ENCODE measurements at regions not wholly inside any gene's neighbourhood (a gene's known extent, or its start where the extent isn't known, plus 50 kb on each side); places are given as distances from the start of the nearest gene placed in this dataset.

DNA sequence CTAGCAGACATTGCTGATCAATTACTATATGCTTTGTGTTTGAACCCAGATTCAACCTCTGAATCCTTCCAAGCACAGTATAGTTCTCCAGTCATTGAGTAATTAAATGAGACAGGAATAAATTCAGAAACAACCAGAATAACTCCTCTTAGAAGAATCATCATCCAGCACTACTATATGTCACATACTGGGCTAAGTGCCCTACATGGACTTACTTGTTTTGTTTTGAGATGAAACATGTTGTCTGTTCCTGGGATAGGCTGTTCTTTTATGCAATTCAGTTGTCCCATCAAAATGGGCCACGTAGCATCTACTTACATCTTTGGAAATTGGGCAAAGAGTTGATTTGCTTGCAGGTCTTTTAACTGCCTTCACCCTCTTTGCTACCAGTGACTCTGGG, 365.5 kb upstream of the SUCLG2 start:
- no peak for DNase-seq (ENCODE audit: low read depth)
- Histone ChIP-seq H3K27me3 (ENCODE audit: control insufficient read depth, insufficient read depth, low read length) (no peaks in the 10 kb centered on the region), H3K4me3 (ENCODE audit: low read depth, low read length) (no peak overlapping the region), H3K36me3 (ENCODE audit: control insufficient read depth, insufficient read depth, low read length) (no peaks in the 10 kb centered on the region)
- TF ChIP-seq, protein P1, sequence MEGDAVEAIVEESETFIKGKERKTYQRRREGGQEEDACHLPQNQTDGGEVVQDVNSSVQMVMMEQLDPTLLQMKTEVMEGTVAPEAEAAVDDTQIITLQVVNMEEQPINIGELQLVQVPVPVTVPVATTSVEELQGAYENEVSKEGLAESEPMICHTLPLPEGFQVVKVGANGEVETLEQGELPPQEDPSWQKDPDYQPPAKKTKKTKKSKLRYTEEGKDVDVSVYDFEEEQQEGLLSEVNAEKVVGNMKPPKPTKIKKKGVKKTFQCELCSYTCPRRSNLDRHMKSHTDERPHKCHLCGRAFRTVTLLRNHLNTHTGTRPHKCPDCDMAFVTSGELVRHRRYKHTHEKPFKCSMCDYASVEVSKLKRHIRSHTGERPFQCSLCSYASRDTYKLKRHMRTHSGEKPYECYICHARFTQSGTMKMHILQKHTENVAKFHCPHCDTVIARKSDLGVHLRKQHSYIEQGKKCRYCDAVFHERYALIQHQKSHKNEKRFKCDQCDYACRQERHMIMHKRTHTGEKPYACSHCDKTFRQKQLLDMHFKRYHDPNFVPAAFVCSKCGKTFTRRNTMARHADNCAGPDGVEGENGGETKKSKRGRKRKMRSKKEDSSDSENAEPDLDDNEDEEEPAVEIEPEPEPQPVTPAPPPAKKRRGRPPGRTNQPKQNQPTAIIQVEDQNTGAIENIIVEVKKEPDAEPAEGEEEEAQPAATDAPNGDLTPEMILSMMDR (IDR thresholded peaks at IDR 0.05; ENCODE audit: insufficient read depth, low read length, poor library complexity, severe bottlenecking): no peak

DNA sequence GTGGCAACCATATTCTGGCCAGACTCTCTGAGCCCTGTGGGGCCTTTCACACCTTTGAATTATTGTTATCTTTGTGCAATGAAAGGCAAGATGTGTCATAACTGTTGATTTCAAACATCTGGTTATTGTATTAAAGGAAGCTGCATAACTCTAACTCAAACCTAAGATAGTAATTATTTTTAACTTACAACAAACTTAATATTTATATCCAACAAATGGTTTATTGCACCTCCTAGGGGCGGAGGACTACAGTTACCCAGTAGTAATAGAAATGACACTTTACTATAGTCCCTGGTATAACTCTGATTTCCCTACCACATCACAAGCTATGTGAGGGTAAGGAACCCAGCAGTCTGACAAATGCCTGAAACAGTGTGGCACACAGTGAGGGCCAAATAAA, 363.9 kb upstream of the SUCLG2 start:
- H3K4me3 ChIP-seq (ENCODE audit: low read depth, low read length): no peak overlapping the region
- no peaks in the 10 kb centered on the region for H3K36me3 ChIP-seq (ENCODE audit: control insufficient read depth, insufficient read depth, low read length)
- DNase-seq (ENCODE audit: low read depth): no peak
- TF ChIP-seq, protein P1 (IDR thresholded peaks at IDR 0.05; ENCODE audit: insufficient read depth, low read length, poor library complexity, severe bottlenecking): no peak
- H3K27me3 ChIP-seq (ENCODE audit: control insufficient read depth, insufficient read depth, low read length): no peaks in the 10 kb centered on the region

GRCh38 chr3:68017069-68017468, 362.7 kb upstream of the SUCLG2 start:
- no peak for DNase-seq (ENCODE audit: low read depth)

GRCh38 chr3:68009900-68010299, 355.5 kb upstream of the SUCLG2 start:
- Histone ChIP-seq H3K27me3 (ENCODE audit: control insufficient read depth, insufficient read depth, low read length) (peaks cover 24% of the 10 kb centered on the region), H3K4me3 (ENCODE audit: low read depth, low read length) (no peak overlapping the region), H3K36me3 (ENCODE audit: control insufficient read depth, insufficient read depth, low read length) (no peaks in the 10 kb centered on the region)
- TF ChIP-seq, protein P1 (IDR thresholded peaks at IDR 0.05; ENCODE audit: insufficient read depth, low read length, poor library complexity, severe bottlenecking): no peak
- no peak for DNase-seq (ENCODE audit: low read depth)

More at GRCh38 chr3:68017069-68017468, 362.7 kb upstream of the SUCLG2 start:
- TF ChIP-seq, protein P1 (IDR thresholded peaks at IDR 0.05; ENCODE audit: insufficient read depth, low read length, poor library complexity, severe bottlenecking): peak; percentile 9
- H3K36me3 ChIP-seq (ENCODE audit: control insufficient read depth, insufficient read depth, low read length): no peaks in the 10 kb centered on the region
- no peak overlapping the region for H3K4me3 ChIP-seq (ENCODE audit: low read depth, low read length)
- H3K27me3 ChIP-seq (ENCODE audit: control insufficient read depth, insufficient read depth, low read length): no peaks in the 10 kb centered on the region

GRCh38 chr3:68007621-68008226, 353.3 kb upstream of the SUCLG2 start:
- TF ChIP-seq, protein P1 (IDR thresholded peaks at IDR 0.05; ENCODE audit: insufficient read depth, low read length, poor library complexity, severe bottlenecking): peak; percentile 36
- H3K36me3 ChIP-seq (ENCODE audit: control insufficient read depth, insufficient read depth, low read length): no peaks in the 10 kb centered on the region
- DNase-seq (ENCODE audit: low read depth): no peak
- H3K27me3 ChIP-seq (ENCODE audit: control insufficient read depth, insufficient read depth, low read length): peaks cover 29% of the 10 kb centered on the region
- H3K4me3 ChIP-seq (ENCODE audit: low read depth, low read length): peak overlapping the region; percentile 36

GRCh38 chr3:68006646-68007045, 352.2 kb upstream of the SUCLG2 start:
- peaks cover 29% of the 10 kb centered on the region for H3K27me3 ChIP-seq (ENCODE audit: control insufficient read depth, insufficient read depth, low read length)
- TF ChIP-seq, protein P1 (IDR thresholded peaks at IDR 0.05; ENCODE audit: insufficient read depth, low read length, poor library complexity, severe bottlenecking): no peak
- DNase-seq (ENCODE audit: low read depth): no peak
- H3K4me3 ChIP-seq (ENCODE audit: low read depth, low read length): no peak overlapping the region
- no peaks in the 10 kb centered on the region for H3K36me3 ChIP-seq (ENCODE audit: control insufficient read depth, insufficient read depth, low read length)

All from kidney epithelial cell (primary cell).